GM03348 (cell line): ENCODE measurements at regions not wholly inside any gene's neighbourhood (a gene's known extent, or its start where the extent isn't known, plus 50 kb on each side); places are given as distances from the start of the nearest gene placed in this dataset.
"Not testable (repeated sequence)": the region's sequence is repeated elsewhere in the genome, so short reads cannot be mapped to it uniquely, and the experiment has no call there.

Experiments used
- DNase-seq: peaks from one replicate; pipeline ENCODE4 v3.0.0; 2012; ENCODE audit warnings: low spot score

GRCh38 chr5:162990856-162991497 lies 446.4 kb upstream of the CCNG1 start:
- no peak for DNase-seq

GRCh38 chr5:162995568-162995967 lies 441.8 kb upstream of the CCNG1 start:
- DNase-seq: no peak

GRCh38 chr5:162996053-162996452 lies 441.3 kb upstream of the CCNG1 start:
- DNase-seq: no peak

- no peak for DNase-seq
These were observed 431.4 kb upstream of the CCNG1 start for GRCh38 chr5:163005949-163006348.

GRCh38 chr5:163022582-163023128 lies 414.7 kb upstream of the CCNG1 start:
- no peak for DNase-seq

GRCh38 chr5:163023846-163024245 lies 413.5 kb upstream of the CCNG1 start:
- no peak for DNase-seq

GRCh38 chr5:163024936-163025335 lies 412.5 kb upstream of the CCNG1 start:
- DNase-seq: no peak

GRCh38 chr5:163033656-163034055 lies 403.7 kb upstream of the CCNG1 start:
- no peak for DNase-seq

- no peak for DNase-seq
These were observed 396.1 kb upstream of the CCNG1 start for GRCh38 chr5:163041254-163041653.

GRCh38 chr5:163079618-163080017 lies 357.8 kb upstream of the CCNG1 start:
- DNase-seq: no peak

GRCh38 chr5:163089230-163089629 lies 348.2 kb upstream of the CCNG1 start:
- no peak for DNase-seq

- DNase-seq: no peak
These were observed 347.5 kb upstream of the CCNG1 start for GRCh38 chr5:163089926-163090325.

GRCh38 chr5:163094492-163095180 lies 342.8 kb upstream of the CCNG1 start:
- no peak for DNase-seq

GRCh38 chr5:163104464-163104863 lies 332.9 kb upstream of the CCNG1 start:
- DNase-seq: no peak

GRCh38 chr5:163105456-163105855 lies 331.9 kb upstream of the CCNG1 start:
- DNase-seq: no peak

- no peak for DNase-seq
These were observed 331.3 kb upstream of the CCNG1 start for GRCh38 chr5:163106098-163106497.

- DNase-seq: no peak
These were observed 329.0 kb upstream of the CCNG1 start for GRCh38 chr5:163108351-163108750.

GRCh38 chr5:163115011-163115410 lies 322.4 kb upstream of the CCNG1 start:
- DNase-seq: no peak

GRCh38 chr5:163116618-163117017 lies 320.8 kb upstream of the CCNG1 start:
- DNase-seq: not testable (repeated sequence)

GRCh38 chr5:163134061-163134460 lies 303.3 kb upstream of the CCNG1 start:
- no peak for DNase-seq

- DNase-seq: no peak
These were observed 301.5 kb upstream of the CCNG1 start for GRCh38 chr5:163135849-163136248.

GRCh38 chr5:163161512-163161911 lies 275.9 kb upstream of the CCNG1 start:
- DNase-seq: no peak

- DNase-seq: no peak
These were observed 274.8 kb upstream of the CCNG1 start for GRCh38 chr5:163162645-163163044.

GRCh38 chr5:163163858-163164257 lies 273.5 kb upstream of the CCNG1 start:
- DNase-seq: no peak
